ENCODE measurements at regions not wholly inside any gene's neighbourhood (a gene's known extent, or its start where the extent isn't known, plus 50 kb on each side); places are given as distances from the start of the nearest gene placed in this dataset.

GRCh38 chr1:38418195-38419030, 371.8 kb upstream of the POU3F1 start:
- H3K27me3 ChIP-seq = no peaks in the 10 kb centered on the region
- TF ChIP-seq POLR2A (IDR thresholded peaks at IDR 0.05; ENCODE audit: low read depth) = no peak
- no peak for TF ChIP-seq POLR2AphosphoS5 (IDR thresholded peaks at IDR 0.05)
- no peak for TF ChIP-seq CTCF (IDR thresholded peaks at IDR 0.05)
- no peak for TF ChIP-seq EP300 (IDR thresholded peaks at IDR 0.05)
- DNase-seq (ENCODE audit: extremely low spot score) = no peak
- H3K4me1 ChIP-seq = no peaks in the 10 kb centered on the region
- WGBS = 78% methylated on average over 9 of the region's 9 CpGs
- no peak overlapping the region for H3K27ac ChIP-seq (replicated peaks in 1 of 4)
- intact Hi-C loops (cut with DNase I) = no loop called here
- no peaks in the 10 kb centered on the region for H3K36me3 ChIP-seq
- no peak overlapping the region for H3K4me3 ChIP-seq
- H3K9me3 ChIP-seq = peaks cover 0 to 24% (median 2%) of the 10 kb centered on the region in 4 donors

- no peak for DNase-seq (ENCODE audit: extremely low spot score)
- Histone ChIP-seq H3K4me1 (no peaks in the 10 kb centered on the region), H3K4me3 (no peak overlapping the region), H3K27ac (replicated peaks in 1 of 4) (no peak overlapping the region), H3K27me3 (peaks cover 0 to 4% (median 0%) of the 10 kb centered on the region in 4 donors), H3K36me3 (no peaks in the 10 kb centered on the region), H3K9me3 (peaks cover 0 to 27% (median 15%) of the 10 kb centered on the region in 4 donors)
- WGBS = 100% methylated on average over 1 of the region's 2 CpGs
- intact Hi-C loops (cut with DNase I) = no loop called here
- TF ChIP-seq POLR2A (IDR thresholded peaks at IDR 0.05; ENCODE audit: low read depth) = no peak
- TF ChIP-seq POLR2AphosphoS5 (IDR thresholded peaks at IDR 0.05) = no peak
- no peak for TF ChIP-seq CTCF (IDR thresholded peaks at IDR 0.05)
- no peak for TF ChIP-seq EP300 (IDR thresholded peaks at IDR 0.05)
These were observed 357.1 kb upstream of the POU3F1 start for GRCh38 chr1:38403667-38404066.

- peaks cover 0 to 28% (median 18%) of the 10 kb centered on the region in 4 donors for H3K9me3 ChIP-seq
- H3K4me3 ChIP-seq = no peak overlapping the region
- WGBS = 45% methylated on average over 2 of the region's 2 CpGs
- TF ChIP-seq CTCF (IDR thresholded peaks at IDR 0.05) = no peak
- TF ChIP-seq EP300 (IDR thresholded peaks at IDR 0.05) = no peak
- no peaks in the 10 kb centered on the region for H3K36me3 ChIP-seq
- no peak for DNase-seq (ENCODE audit: extremely low spot score)
- intact Hi-C loops (cut with DNase I) = no loop called here
- no peaks in the 10 kb centered on the region for H3K4me1 ChIP-seq
- H3K27me3 ChIP-seq = peaks cover 0 to 4% (median 0%) of the 10 kb centered on the region in 4 donors
- no peak overlapping the region for H3K27ac ChIP-seq (replicated peaks in 1 of 4)
These were observed 355.7 kb upstream of the POU3F1 start for GRCh38 chr1:38402230-38402815.

GRCh38 chr1:38396606-38397005, 350.0 kb upstream of the POU3F1 start:
- Histone ChIP-seq H3K27me3 (peaks cover 0 to 7% (median 0%) of the 10 kb centered on the region in 4 donors), H3K27ac (replicated peaks in 1 of 4) (no peak overlapping the region), H3K4me1 (no peaks in the 10 kb centered on the region), H3K36me3 (no peaks in the 10 kb centered on the region), H3K4me3 (no peak overlapping the region), H3K9me3 (peaks cover 0 to 23% (median 11%) of the 10 kb centered on the region in 4 donors)
- no peak for TF ChIP-seq CTCF (IDR thresholded peaks at IDR 0.05)
- no peak for DNase-seq (ENCODE audit: extremely low spot score)
- WGBS = 96% methylated on average over 1 of the region's 1 CpG
- intact Hi-C loops (cut with DNase I) = no loop called here
